Peyer's patch (tissue), 4 donors: ENCODE measurements at regions not wholly inside any gene's neighbourhood (a gene's known extent, or its start where the extent isn't known, plus 50 kb on each side); places are given as distances from the start of the nearest gene placed in this dataset.

Source experiments
- DNase-seq, 3 donors: peaks; one replicate each; pipeline ENCODE4 v3.0.0-alpha.2; 2017 to 2019
- H3K27ac ChIP-seq, 4 donors: fragments of 200-600 bp; sonication (generic); one replicate each; pipeline ENCODE4 v1.5.1; 2016 to 2019
- H3K27me3 ChIP-seq, 2 donors: fragments of 200-600 bp; sonication (generic); one replicate each; pipeline ENCODE4 v1.5.1; 2019
- H3K36me3 ChIP-seq, 3 donors: fragments of 200-600 bp; sonication (generic); one replicate each; pipeline ENCODE4 v1.5.1; 2016 to 2019
- H3K4me1 ChIP-seq, 4 donors: fragments of 200-600 bp; sonication (generic); one replicate each; pipeline ENCODE4 v1.5.1; 2016 to 2019
- H3K4me3 ChIP-seq, 4 donors: fragments of 200-600 bp; sonication (generic); 1 replicate in 3 of 4; 2 replicates in 1 of 4; pipeline ENCODE4 v1.5.1; 2016 to 2019; ENCODE audit warnings: mild to moderate bottlenecking in 1 of 4
- H3K9me3 ChIP-seq, 4 donors: fragments of 200-600 bp; sonication (generic); one replicate each; pipeline ENCODE4 v1.5.1; 2016 to 2019; ENCODE audit warnings: mild to moderate bottlenecking in 1 of 4
- CTCF ChIP-seq, 6 experiments: fragments of 450-650 bp in 4 of 6; fragments of 200-600 bp in 2 of 6; sonication (generic) in 1 of 6; IDR thresholded peaks; one replicate each; pipeline ENCODE4 v1.5.1; 2017 to 2019; ENCODE audit warnings: antibody characterized with exemption in 6 of 6, mild to moderate bottlenecking in 3 of 6, moderate library complexity in 1 of 6
- POLR2A ChIP-seq, 2 donors: fragments of 450-650 bp; IDR thresholded peaks; one replicate each; pipeline ENCODE4 v1.5.1; 2017; ENCODE audit warnings: antibody characterized with exemption in 2 of 2, mild to moderate bottlenecking in 2 of 2, moderate library complexity in 2 of 2

GRCh38 chr6:22727710-22728109 lies 158.3 kb downstream of the HDGFL1 start:
- TF ChIP-seq CTCF (IDR thresholded peaks at IDR 0.05) (no peak), POLR2A (IDR thresholded peaks at IDR 0.05) (no peak)
- no peak for DNase-seq
- no peaks in the 10 kb centered on the region for H3K36me3 ChIP-seq
- no peak overlapping the region for H3K4me3 ChIP-seq
- peaks cover 0 to 3% (median 0%) of the 10 kb centered on the region in 4 donors for H3K9me3 ChIP-seq
- no peaks in the 10 kb centered on the region for H3K4me1 ChIP-seq
- no peaks in the 10 kb centered on the region for H3K27me3 ChIP-seq
- H3K27ac ChIP-seq, result no peak overlapping the region

- no peak overlapping the region for H3K27ac ChIP-seq
Observed at GRCh38 chr6:22732176-22732970, 163.0 kb downstream of the HDGFL1 start.

GRCh38 chr6:22736740-22737139 lies 167.4 kb downstream of the HDGFL1 start:
- no peak overlapping the region for H3K4me3 ChIP-seq
- no peak overlapping the region for H3K27ac ChIP-seq
- no peaks in the 10 kb centered on the region for H3K4me1 ChIP-seq
- no peak for DNase-seq
- TF ChIP-seq CTCF (IDR thresholded peaks at IDR 0.05), result no peak
- no peak for TF ChIP-seq POLR2A (IDR thresholded peaks at IDR 0.05)
- no peaks in the 10 kb centered on the region for H3K27me3 ChIP-seq
- no peaks in the 10 kb centered on the region for H3K36me3 ChIP-seq
- H3K9me3 ChIP-seq, result no peaks in the 10 kb centered on the region

More at GRCh38 chr6:22732176-22732970, 163.0 kb downstream of the HDGFL1 start:
- DNase-seq, result no peak
- no peaks in the 10 kb centered on the region for H3K27me3 ChIP-seq
- H3K4me3 ChIP-seq, result no peak overlapping the region
- H3K36me3 ChIP-seq, result no peaks in the 10 kb centered on the region
- no peak for TF ChIP-seq POLR2A (IDR thresholded peaks at IDR 0.05)
- no peak for TF ChIP-seq CTCF (IDR thresholded peaks at IDR 0.05)
- no peaks in the 10 kb centered on the region for H3K4me1 ChIP-seq
- no peaks in the 10 kb centered on the region for H3K9me3 ChIP-seq

- Histone ChIP-seq H3K4me1 (no peaks in the 10 kb centered on the region), H3K4me3 (no peak overlapping the region), H3K27ac (no peak overlapping the region), H3K36me3 (no peaks in the 10 kb centered on the region), H3K27me3 (no peaks in the 10 kb centered on the region), H3K9me3 (no peaks in the 10 kb centered on the region)
- no peak for TF ChIP-seq POLR2A (IDR thresholded peaks at IDR 0.05)
- peak in 4 of 6 experiments; percentile 21 to 44 (median 40) for TF ChIP-seq CTCF (IDR thresholded peaks at IDR 0.05)
- DNase-seq, result no peak
Observed at GRCh38 chr6:22737331-22737730, 168.0 kb downstream of the HDGFL1 start.

GRCh38 chr6:22738194-22738593 lies 168.8 kb downstream of the HDGFL1 start:
- Histone ChIP-seq H3K9me3 (no peaks in the 10 kb centered on the region), H3K36me3 (no peaks in the 10 kb centered on the region), H3K4me3 (no peak overlapping the region), H3K4me1 (no peaks in the 10 kb centered on the region), H3K27me3 (no peaks in the 10 kb centered on the region), H3K27ac (no peak overlapping the region)
- no peak for DNase-seq
- TF ChIP-seq CTCF (IDR thresholded peaks at IDR 0.05), result no peak
- no peak for TF ChIP-seq POLR2A (IDR thresholded peaks at IDR 0.05)
